Endothelial cell of umbilical vein (primary cell): ENCODE measurements at regions not wholly inside any gene's neighbourhood (a gene's known extent, or its start where the extent isn't known, plus 50 kb on each side); places are given as distances from the start of the nearest gene placed in this dataset.

Experiments
- BruUV-seq: library from RNA; stranded (reverse); fragments of 400-500 nt; replicated peaks from 2 replicates; lab custom pipeline; 2021; lab: Mats Ljungman, UMichigan
- CTCF ChIA-PET: fragments of 300-600, 350-600 bp; sonication (Branson Sonifier 250); formaldehyde crosslinking; loops from one replicate; lab custom pipeline; 2021; ENCODE audit warnings: antibody characterized with exemption, inconsistent platforms; lab: Charles Lee
- POLR2A ChIA-PET: fragments of 300-600, 350-600 bp; sonication (Branson Sonifier 250); formaldehyde crosslinking; loops from one replicate; lab custom pipeline; 2021; ENCODE audit warnings: antibody characterized with exemption, inconsistent platforms; lab: Charles Lee
- DNase-seq: peaks from one replicate; pipeline ENCODE4 v3.0.0-alpha.2; 2011; ENCODE audit warnings: low read depth, low spot score
- FAIRE-seq: peaks from 2 replicates; lab custom pipeline; 2011; peaks lifted over from hg19 to GRCh38; lab: Jason Lieb, UNC
- H2AFZ ChIP-seq: 2 replicates; pipeline ENCODE4 v1.6.0; 2012; ENCODE audit warnings: low read depth, low read length, control low read depth, inconsistent platforms
- H3K27ac ChIP-seq: 2 replicates; pipeline ENCODE4 v1.5.1; 2011; ENCODE audit warnings: low read depth, mild to moderate bottlenecking, control low read depth, low read length, moderate library complexity; ENCODE audit not compliant: insufficient read depth
- H3K27me3 ChIP-seq, 2 experiments: 2 replicates each; pipeline versions ENCODE4 v1.6.0 to v1.6.1; 2011; ENCODE audit warnings: low read length in 2 of 2, mixed read lengths in 1 of 2; ENCODE audit not compliant: control insufficient read depth in 2 of 2, insufficient read depth in 2 of 2
- H3K36me3 ChIP-seq, 2 experiments: 2 replicates in 1 of 2; 3 replicates in 1 of 2; pipeline ENCODE4 v1.5.1; 2011; ENCODE audit warnings: low read length in 2 of 2, mild to moderate bottlenecking in 1 of 2, moderate library complexity in 1 of 2; ENCODE audit not compliant: control insufficient read depth in 2 of 2, insufficient read depth in 2 of 2; ENCODE audit errors: extremely low read depth in 1 of 2
- H3K4me1 ChIP-seq: 3 replicates; pipeline ENCODE4 v1.5.1; 2011; ENCODE audit warnings: mild to moderate bottlenecking, low read length; ENCODE audit not compliant: control insufficient read depth, insufficient read depth; ENCODE audit errors: extremely low read depth
- H3K4me2 ChIP-seq: 2 replicates; pipeline ENCODE4 v1.6.1; 2011; ENCODE audit warnings: low read length, control low read depth, mixed read lengths; ENCODE audit not compliant: insufficient read depth
- H3K4me3 ChIP-seq, 3 experiments: fragments of 200-600 bp in 1 of 3; sonication (generic), shearing (Covaris generic) in 1 of 3; replicated peaks in 1 of 3; 2 replicates each; pipeline ENCODE4 v1.5.1; 2011 to 2016; ENCODE audit warnings: control low read depth in 3 of 3, low read length in 3 of 3, mild to moderate bottlenecking in 2 of 3, inconsistent platforms in 1 of 3, low read depth in 1 of 3, moderate library complexity in 1 of 3; ENCODE audit not compliant: insufficient read depth in 1 of 3
- H3K79me2 ChIP-seq: 2 replicates; pipeline ENCODE4 v1.6.0; 2012; ENCODE audit warnings: low read length, inconsistent platforms; ENCODE audit not compliant: control insufficient read depth, insufficient read depth
- H3K9ac ChIP-seq: replicated peaks from 2 replicates; pipeline ENCODE3; 2011; ENCODE audit warnings: low read length, control low read depth; ENCODE audit not compliant: insufficient read depth; ENCODE audit errors: extremely low read depth
- H3K9me1 ChIP-seq: replicated peaks from 3 replicates; pipeline ENCODE4 v1.6.0; 2011; ENCODE audit warnings: mild to moderate bottlenecking, low read length; ENCODE audit not compliant: control insufficient read depth, insufficient read depth; ENCODE audit errors: extremely low read depth
- H3K9me3 ChIP-seq: replicated peaks from 2 replicates; pipeline ENCODE4 v1.5.1; 2012; ENCODE audit warnings: low read length, inconsistent platforms; ENCODE audit not compliant: control insufficient read depth, insufficient read depth
- H4K20me1 ChIP-seq: replicated peaks from 2 replicates; pipeline ENCODE3; 2011; ENCODE audit warnings: mild to moderate bottlenecking, low read length; ENCODE audit not compliant: control insufficient read depth, insufficient read depth; ENCODE audit errors: extremely low read depth
- EZH2 ChIP-seq: IDR thresholded peaks from 2 replicates; pipeline ENCODE4 v1.6.1; 2012; ENCODE audit warnings: borderline replicate concordance, low read depth, mild to moderate bottlenecking, moderate library complexity, low read length, inconsistent platforms; ENCODE audit not compliant: severe bottlenecking
- FOS ChIP-seq: IDR thresholded peaks from 2 replicates; pipeline ENCODE4 v1.6.1; 2011; ENCODE audit warnings: mild to moderate bottlenecking, low read length, moderate library complexity, borderline replicate concordance; ENCODE audit not compliant: insufficient read depth
- GATA2 ChIP-seq: IDR thresholded peaks from 2 replicates; pipeline ENCODE4 v1.7.0; 2011; ENCODE audit warnings: low read depth, mild to moderate bottlenecking, moderate library complexity, mixed read lengths, low read length; ENCODE audit not compliant: insufficient read length, insufficient read depth
- JUN ChIP-seq: IDR thresholded peaks from 2 replicates; pipeline ENCODE4 v1.6.1; 2011; ENCODE audit warnings: borderline replicate concordance, low read depth; ENCODE audit not compliant: insufficient read length, insufficient read depth
- MYC ChIP-seq: IDR thresholded peaks from one replicate; pipeline ENCODE4 v1.6.1; 2011; ENCODE audit warnings: mild to moderate bottlenecking, low read depth, low read length
- POLR2A ChIP-seq: IDR thresholded peaks from 2 replicates; pipeline ENCODE4 v1.6.1; 2012; ENCODE audit warnings: low read depth, mild to moderate bottlenecking, control low read depth, low read length
- POLR2AphosphoS5 ChIP-seq: IDR thresholded peaks from 2 replicates; pipeline ENCODE4 v1.6.1; 2012; ENCODE audit warnings: low read depth, mild to moderate bottlenecking, control low read depth, low read length, moderate library complexity; ENCODE audit not compliant: insufficient read depth
- dilution Hi-C: fragments of 300-500 bp; cut with MboI; formaldehyde crosslinking; loops from one replicate; pipeline ENCODE4 v1.15.0; 2019; ENCODE audit warnings: low sequenced_read_pairs; ENCODE audit not compliant: extremely low pct_ligation_motif_present
- intact Hi-C: fragments of 100-400 bp; cut with micrococcal nuclease; formaldehyde crosslinking; loops from one replicate; pipeline ENCODE4 v1.10.0; 2022
- TF ChIP-seq, protein P1 (sequence below): IDR thresholded peaks from 2 replicates; pipeline ENCODE4 v1.6.1; 2011; ENCODE audit not compliant: insufficient read depth, insufficient read length
- TF ChIP-seq, protein P2 (sequence below), 2 donors: IDR thresholded peaks; 1 replicate in 1 of 2; 2 replicates in 1 of 2; pipeline ENCODE4 v1.5.1; 2011; ENCODE audit warnings: low read length in 2 of 2, mild to moderate bottlenecking in 2 of 2, moderate library complexity in 2 of 2, control low read depth in 1 of 2, inconsistent platforms in 1 of 2, low read depth in 1 of 2; ENCODE audit not compliant: insufficient read depth in 1 of 2; ENCODE audit errors: extremely low read depth in 1 of 2

DNA sequence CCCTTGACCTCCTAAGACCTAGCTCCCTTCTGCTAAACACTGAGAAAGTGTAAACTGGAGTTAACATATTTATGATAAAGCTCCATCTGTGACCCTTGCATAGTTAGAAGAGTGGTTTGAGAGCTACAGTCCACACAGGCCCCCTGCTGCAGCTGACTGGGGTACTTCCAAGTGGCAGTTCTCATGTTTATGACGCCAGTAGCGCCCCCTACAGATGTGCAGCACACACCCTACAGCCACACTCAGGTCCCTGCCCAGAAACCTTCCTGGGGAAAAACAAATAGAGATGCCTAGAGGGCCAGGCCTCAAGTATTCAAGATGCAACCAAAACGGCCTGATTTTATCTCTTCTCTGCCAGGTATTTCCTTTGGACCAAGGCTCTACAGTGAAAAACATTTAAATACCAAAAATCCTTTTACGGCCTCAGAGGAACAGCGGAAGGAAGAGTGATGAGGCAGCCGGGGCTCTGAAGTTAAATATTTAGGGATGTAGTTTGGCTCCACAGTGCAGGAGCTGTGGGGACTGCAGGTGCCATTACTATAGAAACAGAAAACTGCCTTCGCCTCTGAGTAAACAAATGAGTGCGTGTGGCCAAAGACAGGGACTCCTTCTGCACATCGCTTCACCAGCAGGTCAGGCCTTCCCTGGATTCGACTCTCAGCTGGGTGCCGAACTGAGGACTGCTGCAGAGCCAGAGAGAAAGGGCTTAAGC, 553.1 kb downstream of the EFNB2 start:
- CTCF ChIA-PET: interaction anchor here (0.8 kb wide), 1 partner anchor 1411 kb away, joined by 3 read pairs; no protein-coding TSS in a partner anchor
- H3K9me3 ChIP-seq: no peaks in the 10 kb centered on the region
- H3K4me3 ChIP-seq: no peak overlapping the region
- no peaks in the 10 kb centered on the region for H3K36me3 ChIP-seq
- no peaks in the 10 kb centered on the region for H3K9me1 ChIP-seq
- no peaks in the 10 kb centered on the region for H3K4me1 ChIP-seq
- intact Hi-C loops: no loop called here
- no peaks in the 10 kb centered on the region for H4K20me1 ChIP-seq
- dilution Hi-C loops: no loop called here
- no peak overlapping the region for H3K27ac ChIP-seq
- no peaks in the 10 kb centered on the region for H3K79me2 ChIP-seq
- no peak overlapping the region for H3K9ac ChIP-seq
- no TSS peak for BruUV-seq
- TF ChIP-seq JUN (no peak), POLR2A (no peak), MYC (no peak), GATA2 (no peak), EZH2 (no peak), POLR2AphosphoS5 (no peak), FOS (no peak)
- TF ChIP-seq, protein P1, sequence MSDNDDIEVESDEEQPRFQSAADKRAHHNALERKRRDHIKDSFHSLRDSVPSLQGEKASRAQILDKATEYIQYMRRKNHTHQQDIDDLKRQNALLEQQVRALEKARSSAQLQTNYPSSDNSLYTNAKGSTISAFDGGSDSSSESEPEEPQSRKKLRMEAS: no peak
- TF ChIP-seq, protein P2, sequence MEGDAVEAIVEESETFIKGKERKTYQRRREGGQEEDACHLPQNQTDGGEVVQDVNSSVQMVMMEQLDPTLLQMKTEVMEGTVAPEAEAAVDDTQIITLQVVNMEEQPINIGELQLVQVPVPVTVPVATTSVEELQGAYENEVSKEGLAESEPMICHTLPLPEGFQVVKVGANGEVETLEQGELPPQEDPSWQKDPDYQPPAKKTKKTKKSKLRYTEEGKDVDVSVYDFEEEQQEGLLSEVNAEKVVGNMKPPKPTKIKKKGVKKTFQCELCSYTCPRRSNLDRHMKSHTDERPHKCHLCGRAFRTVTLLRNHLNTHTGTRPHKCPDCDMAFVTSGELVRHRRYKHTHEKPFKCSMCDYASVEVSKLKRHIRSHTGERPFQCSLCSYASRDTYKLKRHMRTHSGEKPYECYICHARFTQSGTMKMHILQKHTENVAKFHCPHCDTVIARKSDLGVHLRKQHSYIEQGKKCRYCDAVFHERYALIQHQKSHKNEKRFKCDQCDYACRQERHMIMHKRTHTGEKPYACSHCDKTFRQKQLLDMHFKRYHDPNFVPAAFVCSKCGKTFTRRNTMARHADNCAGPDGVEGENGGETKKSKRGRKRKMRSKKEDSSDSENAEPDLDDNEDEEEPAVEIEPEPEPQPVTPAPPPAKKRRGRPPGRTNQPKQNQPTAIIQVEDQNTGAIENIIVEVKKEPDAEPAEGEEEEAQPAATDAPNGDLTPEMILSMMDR (IDR thresholded peaks at IDR 0.05; ENCODE audit: extremely low read depth in 1 of 2, insufficient read depth in 1 of 2, low read depth in 1 of 2, low read length in 2 of 2): no peak
- no peak overlapping the region for H3K4me2 ChIP-seq
- no peak overlapping the region for H2AFZ ChIP-seq
- no peaks in the 10 kb centered on the region for H3K27me3 ChIP-seq
- FAIRE-seq (no peak), DNase-seq (no peak)
- POLR2A ChIA-PET: no interaction called here
